Glutamatergic neuron (in vitro differentiated cells): ENCODE measurements at regions not wholly inside any gene's neighbourhood (a gene's known extent, or its start where the extent isn't known, plus 50 kb on each side); places are given as distances from the start of the nearest gene placed in this dataset.

ENCODE experiments used
- DNase-seq: peaks from one replicate; pipeline ENCODE4 v3.0.0; 2022
- H3K27ac Mint-ChIP-seq: one replicate; pipeline ENCODE4 v1.8.0; 2020; ENCODE audit warnings: mild to moderate bottlenecking, mixed read lengths, inconsistent platforms; ENCODE audit not compliant: unreplicated experiment
- H3K27me3 Mint-ChIP-seq: one replicate; pipeline ENCODE4 v1.8.0; 2020; ENCODE audit warnings: mild to moderate bottlenecking, moderate library complexity, mixed read lengths, inconsistent platforms; ENCODE audit not compliant: unreplicated experiment
- H3K36me3 Mint-ChIP-seq: one replicate; pipeline ENCODE4 v1.8.0; 2020; ENCODE audit warnings: mild to moderate bottlenecking, mixed read lengths, inconsistent platforms; ENCODE audit not compliant: unreplicated experiment
- H3K4me1 Mint-ChIP-seq: one replicate; pipeline ENCODE4 v1.8.0; 2020; ENCODE audit warnings: mild to moderate bottlenecking, low read depth, mixed read lengths, inconsistent platforms; ENCODE audit not compliant: unreplicated experiment
- H3K4me3 Mint-ChIP-seq: one replicate; pipeline ENCODE4 v1.8.0; 2020; ENCODE audit warnings: mild to moderate bottlenecking, mixed read lengths, inconsistent platforms; ENCODE audit not compliant: unreplicated experiment
- H3K9me3 Mint-ChIP-seq: one replicate; pipeline ENCODE4 v1.8.0; 2020; ENCODE audit warnings: mild to moderate bottlenecking, moderate library complexity, mixed read lengths, inconsistent platforms; ENCODE audit not compliant: unreplicated experiment
- CTCF ChIP-seq: fragments of 200-600 bp; sonication (generic); IDR thresholded peaks from one replicate; pipeline ENCODE4 v1.5.0; 2021; ENCODE audit not compliant: partially characterized antibody, unreplicated experiment

DNA sequence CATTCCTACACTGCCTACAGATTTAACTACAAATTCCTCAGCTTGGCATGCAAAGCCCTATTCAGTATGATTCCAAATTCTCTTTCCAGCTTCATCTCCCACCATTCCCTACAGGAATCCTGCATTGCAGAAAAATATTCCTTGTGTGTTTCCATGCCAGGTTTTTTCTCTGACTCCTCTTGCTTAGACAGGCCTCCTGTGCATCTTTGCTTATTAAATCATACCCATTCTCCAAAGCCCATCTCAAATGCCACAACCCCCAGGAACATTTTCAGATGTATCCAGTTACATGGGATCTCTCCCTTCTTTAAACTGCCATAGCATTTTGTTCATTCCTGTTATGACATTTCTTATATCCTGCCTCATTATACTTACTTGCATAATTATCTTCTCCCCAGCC lies 106.4 kb upstream of the GRIA3 start:
- no peak for TF ChIP-seq CTCF
- no peak for DNase-seq
- no peak overlapping the region for H3K4me3 Mint-ChIP-seq
- no peaks in the 10 kb centered on the region for H3K36me3 Mint-ChIP-seq
- peaks cover 2% of the 10 kb centered on the region for H3K4me1 Mint-ChIP-seq
- H3K27ac Mint-ChIP-seq: no peak overlapping the region
- no peaks in the 10 kb centered on the region for H3K9me3 Mint-ChIP-seq
- H3K27me3 Mint-ChIP-seq: peaks cover 2% of the 10 kb centered on the region

DNA sequence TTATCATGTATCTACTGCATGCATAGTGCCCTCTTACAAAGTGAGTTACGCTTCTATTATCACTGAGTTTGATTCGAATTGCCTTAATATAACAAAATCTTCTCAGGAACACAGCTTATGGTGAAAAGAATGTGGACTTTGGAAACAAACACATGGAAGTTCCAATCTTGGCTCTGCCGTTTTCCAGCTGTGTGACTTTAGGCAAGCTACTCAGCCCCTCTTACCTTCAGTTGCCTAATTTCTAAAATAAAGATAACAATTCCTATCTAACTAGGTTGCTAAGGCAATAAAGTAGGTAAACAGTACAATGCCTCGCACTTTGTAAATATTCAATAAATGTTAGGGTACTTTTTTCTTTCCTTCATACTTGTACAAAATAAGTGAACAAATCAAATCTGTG lies 104.0 kb upstream of the GRIA3 start:
- Mint-ChIP-seq H3K9me3 (no peaks in the 10 kb centered on the region), H3K36me3 (no peaks in the 10 kb centered on the region), H3K4me3 (no peak overlapping the region)

DNA sequence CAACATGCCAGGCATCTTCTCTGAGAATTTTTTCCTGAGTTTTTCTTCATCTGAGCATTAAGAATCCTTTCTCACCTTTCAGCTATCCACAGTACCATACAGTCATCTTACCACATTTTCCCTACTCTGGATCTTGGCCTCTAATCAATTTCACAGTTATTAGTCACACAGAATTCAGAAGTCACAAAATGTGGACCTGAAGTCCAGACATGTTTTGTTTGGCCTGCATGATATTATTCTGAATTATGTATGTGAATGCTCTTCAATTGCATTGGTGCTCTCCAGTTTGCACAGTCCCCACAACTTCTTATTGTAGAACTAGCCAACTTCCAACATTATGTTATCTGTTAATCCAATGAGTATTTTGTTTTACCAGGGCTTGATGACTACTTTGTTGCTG lies 102.3 kb upstream of the GRIA3 start:
- H3K4me3 Mint-ChIP-seq: no peak overlapping the region
- H3K4me1 Mint-ChIP-seq: peaks cover 2% of the 10 kb centered on the region
- H3K27me3 Mint-ChIP-seq: no peaks in the 10 kb centered on the region
- DNase-seq: no peak
- no peaks in the 10 kb centered on the region for H3K9me3 Mint-ChIP-seq
- H3K36me3 Mint-ChIP-seq: no peaks in the 10 kb centered on the region
- TF ChIP-seq CTCF: no peak
- H3K27ac Mint-ChIP-seq: no peak overlapping the region

More for the DNA sequence above, 104.0 kb upstream of the GRIA3 start:
- no peak for DNase-seq
- H3K27me3 Mint-ChIP-seq: no peaks in the 10 kb centered on the region
- no peak for TF ChIP-seq CTCF
- H3K4me1 Mint-ChIP-seq: peaks cover 2% of the 10 kb centered on the region
- no peak overlapping the region for H3K27ac Mint-ChIP-seq

DNA sequence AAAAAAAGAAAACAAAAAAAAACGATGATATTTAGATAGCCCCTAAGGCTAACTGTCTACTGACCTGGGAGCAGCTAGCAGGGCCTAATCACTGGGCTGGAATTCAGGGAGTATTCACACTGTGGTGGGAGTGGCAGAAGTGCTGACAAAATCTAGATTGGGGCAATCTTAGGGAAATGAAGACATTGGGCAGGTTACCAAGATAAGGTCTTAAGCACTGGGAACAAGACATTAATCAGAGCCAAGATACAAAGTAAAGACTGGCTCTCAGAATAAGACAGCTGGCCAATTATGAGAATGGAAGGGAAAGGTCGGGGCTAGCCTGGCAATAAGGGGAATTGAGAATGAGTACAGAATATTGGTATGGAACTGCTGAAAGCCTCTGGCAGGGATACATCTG lies 100.2 kb upstream of the GRIA3 start:
- no peak overlapping the region for H3K4me3 Mint-ChIP-seq
- no peak overlapping the region for H3K27ac Mint-ChIP-seq
- no peak for DNase-seq
- H3K4me1 Mint-ChIP-seq: no peaks in the 10 kb centered on the region
- H3K36me3 Mint-ChIP-seq: no peaks in the 10 kb centered on the region
- TF ChIP-seq CTCF: no peak
- no peaks in the 10 kb centered on the region for H3K9me3 Mint-ChIP-seq
- no peaks in the 10 kb centered on the region for H3K27me3 Mint-ChIP-seq

GRCh38 chrX:123084797-123085196 lies 99.3 kb upstream of the GRIA3 start:
- Mint-ChIP-seq H3K27ac (no peak overlapping the region), H3K36me3 (no peaks in the 10 kb centered on the region), H3K4me1 (no peaks in the 10 kb centered on the region), H3K9me3 (no peaks in the 10 kb centered on the region), H3K27me3 (no peaks in the 10 kb centered on the region), H3K4me3 (no peak overlapping the region)
- no peak for DNase-seq
- no peak for TF ChIP-seq CTCF
